HCT116 (cell line): ENCODE measurements at regions not wholly inside any gene's neighbourhood (a gene's known extent, or its start where the extent isn't known, plus 50 kb on each side); places are given as distances from the start of the nearest gene placed in this dataset.

Experiments
- ATAC-seq: fragments of 200-7000 bp; cut with Tn5 transposase; 2 replicates; pipeline ENCODE4 v1.9.1; 2020; ENCODE audit warnings: mild to moderate bottlenecking, moderate library complexity
- BruUV-seq: library from RNA; stranded (reverse); fragments of 400-500 nt; replicated peaks from 2 replicates; lab custom pipeline; 2021; lab: Mats Ljungman, UMichigan
- CTCF ChIA-PET: fragments of 300-600 bp; sonication (Branson Sonifier 250); formaldehyde crosslinking; loops from one replicate; lab custom pipeline; 2021; ENCODE audit warnings: antibody characterized with exemption; lab: Charles Lee
- POLR2A ChIA-PET: fragments of 300-600, 350-600 bp; sonication (Branson Sonifier 250); formaldehyde crosslinking; loops from one replicate; lab custom pipeline; 2021; ENCODE audit warnings: antibody characterized with exemption; lab: Charles Lee
- RAD21 ChIA-PET, 2 experiments: fragments of 300-600 bp; sonication (Branson Sonifier 250); formaldehyde crosslinking; loops; one replicate each; lab custom pipeline; 2023; ENCODE audit warnings: low total read pairs in 2 of 2; ENCODE audit not compliant: uncharacterized antibody in 2 of 2, unreplicated experiment in 2 of 2, low non-redundant PET in 1 of 2; lab: Charles Lee
- DNase-seq: peaks from one replicate; pipeline ENCODE4 v3.0.0-alpha.2; 2010; ENCODE audit warnings: low read depth, low spot score
- H2AFZ ChIP-seq: fragments of 200-600 bp; shearing (Covaris generic), sonication (generic); 2 replicates; pipeline ENCODE4 v1.6.1; 2017; ENCODE audit warnings: low read depth, mixed run types, mixed read lengths, antibody characterized with exemption, low read length; ENCODE audit not compliant: poor library complexity, severe bottlenecking
- H3K27ac ChIP-seq: 2 replicates; pipeline ENCODE4 v1.5.1; 2012; ENCODE audit warnings: low read depth, low read length
- H3K27me3 ChIP-seq: fragments of 200-600 bp; sonication (generic); 2 replicates; pipeline ENCODE4 v1.6.1; 2016; ENCODE audit warnings: mixed run types, low read length, mixed read lengths; ENCODE audit not compliant: insufficient read depth
- H3K36me3 ChIP-seq, 2 experiments: fragments of 200-500 bp in 1 of 2; fragments of 200-600 bp in 1 of 2; sonication (Bioruptor generic) in 1 of 2; sonication (generic) in 1 of 2; 2 replicates each; pipeline versions ENCODE4 v1.5.1 to v1.6.1; 2014 to 2016; ENCODE audit warnings: low read length in 2 of 2, inconsistent platforms in 1 of 2, mixed read lengths in 1 of 2, mixed run types in 1 of 2; ENCODE audit not compliant: insufficient read depth in 2 of 2, control insufficient read depth in 1 of 2
- H3K4me1 ChIP-seq, 2 experiments: fragments of 200-600 bp in 1 of 2; sonication (generic) in 1 of 2; 2 replicates each; pipeline versions ENCODE4 v1.5.1 to v1.6.1; 2012 to 2017; ENCODE audit warnings: low read length in 2 of 2, inconsistent platforms in 1 of 2, mild to moderate bottlenecking in 1 of 2, mixed read lengths in 1 of 2, mixed run types in 1 of 2, moderate library complexity in 1 of 2; ENCODE audit not compliant: insufficient read depth in 2 of 2, control insufficient read depth in 1 of 2
- H3K4me2 ChIP-seq: fragments of 200-600 bp; sonication (generic); 2 replicates; pipeline ENCODE4 v1.6.1; 2017; ENCODE audit warnings: mixed run types, low read length, mixed read lengths
- H3K4me3 ChIP-seq, 2 experiments: fragments of 200-600 bp in 1 of 2; sonication (generic) in 1 of 2; replicated peaks in 1 of 2; 2 replicates each; pipeline ENCODE4 v1.5.1; 2011 to 2016; ENCODE audit warnings: low read length in 2 of 2, control low read depth in 1 of 2, low read depth in 1 of 2, mild to moderate bottlenecking in 1 of 2, mixed read lengths in 1 of 2, mixed run types in 1 of 2
- H3K79me2 ChIP-seq: fragments of 200-600 bp; sonication (generic); 2 replicates; pipeline ENCODE4 v1.6.1; 2017; ENCODE audit warnings: mild to moderate bottlenecking, mixed run types, low read length, moderate library complexity, mixed read lengths; ENCODE audit not compliant: insufficient read depth
- H3K9ac ChIP-seq: fragments of 200-600 bp; sonication (generic); 2 replicates; pipeline ENCODE4 v1.6.1; 2016; ENCODE audit warnings: low read length, mixed read lengths
- H3K9me2 ChIP-seq: fragments of 200-600 bp; sonication (generic), shearing (Covaris generic); 2 replicates; pipeline ENCODE4 v1.6.1; 2017; ENCODE audit warnings: mixed run types, mild to moderate bottlenecking, moderate library complexity; ENCODE audit not compliant: insufficient read depth
- H3K9me3 ChIP-seq, 2 experiments: fragments of 200-500 bp in 1 of 2; fragments of 200-600 bp in 1 of 2; sonication (Bioruptor generic) in 1 of 2; sonication (generic) in 1 of 2; 2 replicates each; pipeline ENCODE4 v1.6.1; 2014 to 2017; ENCODE audit warnings: low read length in 2 of 2, mixed read lengths in 2 of 2, inconsistent platforms in 1 of 2, low read depth in 1 of 2, mild to moderate bottlenecking in 1 of 2, mixed run types in 1 of 2, moderate library complexity in 1 of 2; ENCODE audit not compliant: control insufficient read depth in 1 of 2, insufficient read depth in 1 of 2
- H4K20me1 ChIP-seq: fragments of 200-600 bp; sonication (generic), shearing (Covaris generic); 2 replicates; pipeline ENCODE4 v1.6.1; 2017; ENCODE audit warnings: mixed run types, mild to moderate bottlenecking, moderate library complexity; ENCODE audit not compliant: insufficient read depth
- ATF3 ChIP-seq: IDR thresholded peaks from 2 replicates; pipeline ENCODE4 v1.6.1; 2012
- CEBPB ChIP-seq: IDR thresholded peaks from 2 replicates; pipeline ENCODE4 v1.6.1; 2012; ENCODE audit warnings: low read depth
- EGR1 ChIP-seq: IDR thresholded peaks from 2 replicates; pipeline ENCODE4 v1.6.1; 2012; ENCODE audit warnings: low read depth
- ELF1 ChIP-seq: IDR thresholded peaks from 2 replicates; pipeline ENCODE4 v1.6.1; 2012; ENCODE audit warnings: low read depth, borderline replicate concordance
- FOSL1 ChIP-seq: IDR thresholded peaks from 2 replicates; pipeline ENCODE4 v1.6.1; 2012; ENCODE audit warnings: low read depth
- RAD21 ChIP-seq: IDR thresholded peaks from 2 replicates; pipeline ENCODE4 v1.6.1; 2012; ENCODE audit warnings: low read depth, mild to moderate bottlenecking
- REST ChIP-seq: IDR thresholded peaks from 2 replicates; pipeline ENCODE4 v1.6.1; 2012; ENCODE audit warnings: low read depth
- TCF7L2 ChIP-seq: IDR thresholded peaks from 2 replicates; pipeline ENCODE4 v1.7.0; 2011; ENCODE audit warnings: borderline replicate concordance, inconsistent platforms; ENCODE audit not compliant: insufficient read depth, insufficient read length; ENCODE audit errors: extremely low read depth
- ZBTB33 ChIP-seq: IDR thresholded peaks from 2 replicates; pipeline ENCODE4 v1.6.1; 2011; ENCODE audit warnings: mild to moderate bottlenecking, low read length, moderate library complexity; ENCODE audit not compliant: insufficient replicate concordance; ENCODE audit errors: extremely low read depth
- intact Hi-C: fragments of 100-400 bp; cut with micrococcal nuclease; formaldehyde crosslinking; loops from 2 replicates; pipeline ENCODE4 v1.10.0; 2022

- ATAC-seq (no peak), DNase-seq (no peak)
- no peak overlapping the region for H3K9ac ChIP-seq
- no peak overlapping the region for H3K27ac ChIP-seq
- no peaks in the 10 kb centered on the region for H3K4me1 ChIP-seq
- H3K4me2 ChIP-seq = no peak overlapping the region
- H3K27me3 ChIP-seq = no peaks in the 10 kb centered on the region
- no peaks in the 10 kb centered on the region for H3K9me2 ChIP-seq
- H2AFZ ChIP-seq = no peak overlapping the region
- intact Hi-C loops = no loop called here
- no TSS peak for BruUV-seq
- CTCF ChIA-PET = no interaction called here
- H4K20me1 ChIP-seq = no peaks in the 10 kb centered on the region
- RAD21 ChIA-PET = no interaction called here
- TF ChIP-seq ZBTB33 = no peak
- TF ChIP-seq FOSL1 = no peak
- TF ChIP-seq TCF7L2 = no peak
- no peak for TF ChIP-seq RAD21
- no peak for TF ChIP-seq REST
- no peak for TF ChIP-seq CEBPB
- no peak for TF ChIP-seq ATF3
- no peak for TF ChIP-seq ELF1
- no peak for TF ChIP-seq EGR1
- H3K4me3 ChIP-seq = no peak overlapping the region
- no peaks in the 10 kb centered on the region for H3K9me3 ChIP-seq
- POLR2A ChIA-PET = no interaction called here
- no peaks in the 10 kb centered on the region for H3K36me3 ChIP-seq
- no peaks in the 10 kb centered on the region for H3K79me2 ChIP-seq
Observed at GRCh38 chr3:144756704-144757440, 785.2 kb downstream of the DIPK2A start.
